ENCODE measurements at regions not wholly inside any gene's neighbourhood (a gene's known extent, or its start where the extent isn't known, plus 50 kb on each side); places are given as distances from the start of the nearest gene placed in this dataset.

DNA sequence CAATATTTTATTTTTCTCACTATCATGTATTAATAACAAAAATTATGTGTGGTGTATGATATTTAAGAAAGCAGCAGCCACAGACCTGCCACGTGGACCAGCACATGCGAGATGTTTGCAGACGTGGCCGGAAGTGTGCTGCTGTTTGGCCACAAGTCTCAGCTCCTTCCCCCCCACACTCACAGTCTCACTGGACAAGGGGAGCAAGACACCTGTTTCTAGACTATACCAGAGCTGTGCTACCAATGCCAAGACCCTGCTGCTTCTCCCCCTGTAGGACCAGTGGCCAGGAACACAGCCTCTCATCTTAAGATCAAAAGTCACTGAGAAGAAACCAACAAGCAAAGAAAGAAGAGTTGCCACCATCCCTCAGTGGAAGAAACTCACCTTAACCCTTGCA lies 258.9 kb upstream of the PPP2R2D start:
- DNase-seq (ENCODE audit: low read depth): no peak
- TF ChIP-seq POLR2A (IDR thresholded peaks at IDR 0.05; ENCODE audit: extremely low read depth, insufficient read length) (no peak), MYC (IDR thresholded peaks at IDR 0.05; ENCODE audit: low read depth, low read length) (no peak)
- TF ChIP-seq, protein P1, sequence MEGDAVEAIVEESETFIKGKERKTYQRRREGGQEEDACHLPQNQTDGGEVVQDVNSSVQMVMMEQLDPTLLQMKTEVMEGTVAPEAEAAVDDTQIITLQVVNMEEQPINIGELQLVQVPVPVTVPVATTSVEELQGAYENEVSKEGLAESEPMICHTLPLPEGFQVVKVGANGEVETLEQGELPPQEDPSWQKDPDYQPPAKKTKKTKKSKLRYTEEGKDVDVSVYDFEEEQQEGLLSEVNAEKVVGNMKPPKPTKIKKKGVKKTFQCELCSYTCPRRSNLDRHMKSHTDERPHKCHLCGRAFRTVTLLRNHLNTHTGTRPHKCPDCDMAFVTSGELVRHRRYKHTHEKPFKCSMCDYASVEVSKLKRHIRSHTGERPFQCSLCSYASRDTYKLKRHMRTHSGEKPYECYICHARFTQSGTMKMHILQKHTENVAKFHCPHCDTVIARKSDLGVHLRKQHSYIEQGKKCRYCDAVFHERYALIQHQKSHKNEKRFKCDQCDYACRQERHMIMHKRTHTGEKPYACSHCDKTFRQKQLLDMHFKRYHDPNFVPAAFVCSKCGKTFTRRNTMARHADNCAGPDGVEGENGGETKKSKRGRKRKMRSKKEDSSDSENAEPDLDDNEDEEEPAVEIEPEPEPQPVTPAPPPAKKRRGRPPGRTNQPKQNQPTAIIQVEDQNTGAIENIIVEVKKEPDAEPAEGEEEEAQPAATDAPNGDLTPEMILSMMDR (IDR thresholded peaks at IDR 0.05; ENCODE audit: low read depth, low read length): no peak
- TF ChIP-seq, protein P2, sequence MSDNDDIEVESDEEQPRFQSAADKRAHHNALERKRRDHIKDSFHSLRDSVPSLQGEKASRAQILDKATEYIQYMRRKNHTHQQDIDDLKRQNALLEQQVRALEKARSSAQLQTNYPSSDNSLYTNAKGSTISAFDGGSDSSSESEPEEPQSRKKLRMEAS (IDR thresholded peaks at IDR 0.05; ENCODE audit: low read depth, low read length): no peak
- no peak overlapping the region for H3K4me3 ChIP-seq (ENCODE audit: low read depth, low read length)

DNA sequence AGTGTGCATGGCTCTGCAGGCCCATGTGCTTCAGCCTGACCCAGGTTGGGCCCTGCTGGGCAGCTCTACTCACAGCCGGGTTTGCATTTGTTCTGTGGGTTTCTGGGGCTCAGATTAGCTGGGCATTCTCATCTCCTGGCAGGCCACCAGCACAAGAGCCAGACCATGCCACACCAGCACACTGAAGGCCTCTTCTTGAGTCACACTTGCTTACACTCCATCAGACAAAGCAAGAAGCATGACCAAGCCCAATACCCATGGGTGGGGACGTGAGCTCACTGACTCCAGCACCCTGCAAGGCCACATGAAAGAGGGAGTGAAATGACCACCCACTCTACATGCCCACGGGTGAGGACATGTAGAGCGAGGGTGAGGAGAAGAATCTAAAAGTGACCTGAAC lies 257.8 kb upstream of the PPP2R2D start:
- TF ChIP-seq, protein P2 (IDR thresholded peaks at IDR 0.05; ENCODE audit: low read depth, low read length): no peak
- no peak for TF ChIP-seq MYC (IDR thresholded peaks at IDR 0.05; ENCODE audit: low read depth, low read length)
- H3K4me3 ChIP-seq (ENCODE audit: low read depth, low read length): no peak overlapping the region
- DNase-seq (ENCODE audit: low read depth): no peak

DNA sequence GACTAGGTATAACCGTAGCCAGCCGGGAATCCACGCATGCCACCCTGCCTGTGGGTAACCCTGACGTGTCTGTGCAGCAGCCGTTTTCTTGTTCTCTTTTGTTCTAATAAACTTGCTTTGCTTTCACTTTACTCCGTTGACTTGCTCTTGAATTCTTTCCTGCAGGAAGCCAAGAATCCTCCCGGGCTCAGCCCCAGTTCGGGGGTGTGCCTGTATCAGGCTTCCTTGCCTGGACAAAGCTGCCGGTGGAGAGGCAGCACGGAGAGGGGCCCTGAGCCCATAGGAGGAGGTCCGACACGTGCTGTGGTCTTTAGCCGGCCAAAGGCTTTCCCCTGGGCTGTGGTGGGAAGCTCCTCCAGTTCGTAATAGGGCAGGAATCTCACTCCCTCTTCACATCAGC lies 256.5 kb upstream of the PPP2R2D start:
- DNase-seq (ENCODE audit: low read depth): no peak
- no peak overlapping the region for H3K4me3 ChIP-seq (ENCODE audit: low read depth, low read length)
- TF ChIP-seq, protein P1 (IDR thresholded peaks at IDR 0.05; ENCODE audit: low read depth, low read length): no peak
- TF ChIP-seq POLR2A (IDR thresholded peaks at IDR 0.05; ENCODE audit: extremely low read depth, insufficient read length) (no peak), MYC (IDR thresholded peaks at IDR 0.05; ENCODE audit: low read depth, low read length) (no peak)
- TF ChIP-seq, protein P2 (IDR thresholded peaks at IDR 0.05; ENCODE audit: low read depth, low read length): no peak

DNA sequence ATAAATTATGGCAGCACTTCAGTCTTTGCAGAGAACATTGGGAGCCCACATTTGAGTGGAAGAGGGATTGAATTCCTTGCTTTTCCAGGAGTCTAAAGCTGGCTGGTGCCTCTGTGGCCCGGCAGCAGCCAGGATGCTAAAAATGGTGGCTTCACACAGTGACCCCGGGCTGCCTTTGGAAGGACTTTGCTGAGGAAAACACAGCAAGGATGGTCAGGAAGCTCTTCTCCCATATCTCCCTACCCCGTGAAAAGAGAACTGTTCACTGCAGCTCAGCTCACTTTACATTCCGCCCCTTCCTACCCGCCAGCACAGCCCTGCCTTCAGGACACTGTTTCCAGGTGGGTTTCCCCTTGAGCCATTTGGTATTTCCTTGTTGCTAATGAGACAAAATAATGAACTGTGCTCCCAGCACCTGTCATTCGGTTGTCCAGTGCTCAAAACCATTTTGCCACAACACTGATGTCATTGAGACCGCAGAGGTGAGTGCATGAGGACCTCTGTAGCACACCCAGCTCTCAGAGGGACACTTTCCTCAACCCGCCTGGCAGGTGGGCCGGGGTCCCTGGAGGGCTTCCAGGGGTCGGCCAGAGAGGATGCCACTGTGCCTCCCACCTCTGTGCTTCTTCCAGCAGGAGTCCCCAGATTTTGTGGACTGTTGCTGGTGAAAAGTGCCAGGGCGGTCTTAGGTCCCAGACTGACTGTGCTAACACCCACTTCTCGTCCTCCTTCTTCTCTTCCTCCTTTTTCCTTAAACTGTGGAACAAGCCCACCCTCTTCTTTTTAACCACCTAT lies 255.7 kb upstream of the PPP2R2D start:
- no peak overlapping the region for H3K4me3 ChIP-seq (ENCODE audit: low read depth, low read length)
- TF ChIP-seq, protein P2 (IDR thresholded peaks at IDR 0.05; ENCODE audit: low read depth, low read length): no peak
- TF ChIP-seq MYC (IDR thresholded peaks at IDR 0.05; ENCODE audit: low read depth, low read length) (no peak), POLR2A (IDR thresholded peaks at IDR 0.05; ENCODE audit: extremely low read depth, insufficient read length) (no peak)
- TF ChIP-seq, protein P1 (IDR thresholded peaks at IDR 0.05; ENCODE audit: low read depth, low read length): no peak
- DNase-seq (ENCODE audit: low read depth): no peak

DNA sequence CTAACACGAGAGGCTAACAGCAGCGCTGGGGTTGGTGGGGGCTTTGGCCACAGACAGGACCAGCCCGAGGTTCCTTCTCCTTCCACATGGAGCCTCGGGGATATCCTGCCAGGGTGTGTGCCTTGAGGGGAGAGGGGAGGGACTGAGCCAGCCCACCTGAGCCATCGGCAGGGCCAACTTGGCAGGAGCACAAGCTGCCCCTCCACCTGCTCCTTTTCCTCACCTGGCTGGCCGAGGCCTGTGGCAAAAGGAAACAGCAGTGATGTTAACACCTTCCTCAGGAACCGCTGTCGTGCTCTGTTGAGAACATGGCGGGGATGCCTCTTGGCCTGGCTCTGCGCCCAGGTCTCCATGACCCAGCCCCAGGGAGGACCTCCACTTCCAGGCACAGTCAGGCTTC lies 255.1 kb upstream of the PPP2R2D start:
- TF ChIP-seq MYC (IDR thresholded peaks at IDR 0.05; ENCODE audit: low read depth, low read length) (no peak), POLR2A (IDR thresholded peaks at IDR 0.05; ENCODE audit: extremely low read depth, insufficient read length) (no peak)
- TF ChIP-seq, protein P1 (IDR thresholded peaks at IDR 0.05; ENCODE audit: low read depth, low read length): no peak
- TF ChIP-seq, protein P2 (IDR thresholded peaks at IDR 0.05; ENCODE audit: low read depth, low read length): no peak
- no peak for DNase-seq (ENCODE audit: low read depth)
- H3K4me3 ChIP-seq (ENCODE audit: low read depth, low read length): no peak overlapping the region

All from NB4 (cell line).